GM23248 (cell line): ENCODE measurements at regions not wholly inside any gene's neighbourhood (a gene's known extent, or its start where the extent isn't known, plus 50 kb on each side); places are given as distances from the start of the nearest gene placed in this dataset.
A peak's percentile ranks its signal among the peaks of the same experiment; 100 is the strongest.

Experiments
- DNase-seq: peaks from one replicate; pipeline ENCODE4 v3.0.0-alpha.2; 2015
- H2AFZ ChIP-seq: fragments of 200-600 bp; sonication (generic); 2 replicates; pipeline ENCODE4 v1.6.1; 2016; ENCODE audit warnings: antibody characterized with exemption
- H3F3A ChIP-seq: fragments of 200-600 bp; sonication (generic); 2 replicates; pipeline ENCODE4 v1.6.1; 2016; ENCODE audit warnings: mild to moderate bottlenecking, antibody characterized with exemption, mixed run types; ENCODE audit not compliant: insufficient read depth
- H3K27ac ChIP-seq: fragments of 200-600 bp; sonication (generic); 2 replicates; pipeline ENCODE4 v1.5.1; 2016; ENCODE audit warnings: mild to moderate bottlenecking
- H3K27me3 ChIP-seq: fragments of 200-600 bp; sonication (generic); replicated peaks from 2 replicates; pipeline ENCODE4 v1.6.1; 2016; ENCODE audit warnings: mild to moderate bottlenecking; ENCODE audit not compliant: insufficient read depth
- H3K36me3 ChIP-seq: fragments of 200-600 bp; sonication (generic); 2 replicates; pipeline ENCODE4 v1.6.1; 2016; ENCODE audit warnings: low read depth, mild to moderate bottlenecking
- H3K4me1 ChIP-seq: fragments of 200-600 bp; sonication (generic); 2 replicates; pipeline ENCODE4 v1.6.1; 2016; ENCODE audit warnings: mild to moderate bottlenecking; ENCODE audit not compliant: insufficient read depth
- H3K4me2 ChIP-seq: fragments of 200-600 bp; sonication (generic); one replicate; pipeline ENCODE4 v1.6.1; 2016; ENCODE audit warnings: mild to moderate bottlenecking; ENCODE audit not compliant: unreplicated experiment
- H3K4me3 ChIP-seq: fragments of 200-600 bp; sonication (generic); 2 replicates; pipeline ENCODE4 v1.5.1; 2016; ENCODE audit warnings: mild to moderate bottlenecking
- H3K79me2 ChIP-seq: fragments of 200-600 bp; sonication (generic); 2 replicates; pipeline ENCODE4 v1.6.1; 2016; ENCODE audit warnings: mild to moderate bottlenecking; ENCODE audit not compliant: insufficient read depth
- H3K9ac ChIP-seq: fragments of 200-600 bp; sonication (generic); 2 replicates; pipeline ENCODE4 v1.6.1; 2016; ENCODE audit warnings: mild to moderate bottlenecking
- H3K9me2 ChIP-seq: fragments of 200-600 bp; sonication (generic); 2 replicates; pipeline ENCODE4 v1.6.1; 2016; ENCODE audit warnings: mixed run types, mild to moderate bottlenecking, moderate library complexity; ENCODE audit not compliant: insufficient read depth
- H3K9me3 ChIP-seq: fragments of 200-600 bp; sonication (generic); one replicate; pipeline ENCODE4 v1.6.1; 2017; ENCODE audit warnings: low read depth
- H4K20me1 ChIP-seq: fragments of 200-600 bp; sonication (generic); 2 replicates; pipeline ENCODE4 v1.6.0; 2016; ENCODE audit not compliant: insufficient read depth
- EZH2 ChIP-seq: fragments of 200-600 bp; sonication (generic); IDR thresholded peaks from 2 replicates; pipeline ENCODE4 v1.6.1; 2018; ENCODE audit warnings: antibody characterized with exemption, mild to moderate bottlenecking; ENCODE audit not compliant: insufficient read depth, poor library complexity, severe bottlenecking
- EZH2phosphoT487 ChIP-seq: fragments of 200-600 bp; sonication (generic); IDR thresholded peaks from 2 replicates; pipeline ENCODE4 v1.6.1; 2018; ENCODE audit warnings: antibody characterized with exemption, moderate library complexity, mild to moderate bottlenecking, low read depth; ENCODE audit not compliant: insufficient read depth
- WGBS, 2 experiments: methylation state at CpG; one replicate each; pipeline ENCODE4 v1.1.6; 2015 to 2017; ENCODE audit warnings: low lambda C conversion rate in 2 of 2, low coverage in 1 of 2; ENCODE audit errors: missing lambda C conversion rate in 2 of 2; 5-methylcytosine and 5-hydroxymethylcytosine counted together
- in situ Hi-C: fragments of 300-500 bp; cut with MboI; formaldehyde crosslinking; loops from 2 replicates; pipeline ENCODE4 v1.15.0; 2020

- DNase-seq, result no peak
- Histone ChIP-seq H3K27ac (no peak overlapping the region), H3K9me3 (no peaks in the 10 kb centered on the region), H3K4me1 (peaks cover 13% of the 10 kb centered on the region; the same call in 1 of the 2 replicates), H3K27me3 (no peaks in the 10 kb centered on the region), H3K79me2 (no peaks in the 10 kb centered on the region), H3K9ac (no peak overlapping the region), H3F3A (peaks cover 8% of the 10 kb centered on the region), H3K36me3 (no peaks in the 10 kb centered on the region), H3K4me2 (no peak overlapping the region), H3K4me3 (no peak overlapping the region), H2AFZ (no peak overlapping the region), H4K20me1 (no peaks in the 10 kb centered on the region), H3K9me2 (no peaks in the 10 kb centered on the region)
- TF ChIP-seq EZH2 (no peak), EZH2phosphoT487 (no peak)
- in situ Hi-C loops, result no loop called here
- 94 to 95% methylated on average over 8 of the region's 8 CpGs for WGBS, 2 experiments
Observed at GRCh38 chrX:16476009-16476408, 173.9 kb upstream of the S100G start.

- in situ Hi-C loops, result no loop called here
- H3K9me3 ChIP-seq, result no peaks in the 10 kb centered on the region
- H3K4me2 ChIP-seq, result no peak overlapping the region
- H3K36me3 ChIP-seq, result no peaks in the 10 kb centered on the region
- no peaks in the 10 kb centered on the region for H4K20me1 ChIP-seq
- no peak overlapping the region for H3K4me3 ChIP-seq
- no peak overlapping the region for H3K9ac ChIP-seq
- DNase-seq, result no peak
- peaks cover 13% of the 10 kb centered on the region; the same call in 1 of the 2 replicates for H3K4me1 ChIP-seq
- no peak overlapping the region for H2AFZ ChIP-seq
- no peaks in the 10 kb centered on the region for H3K79me2 ChIP-seq
- WGBS, 2 experiments, result 50 to 75% methylated on average over 2 of the region's 2 CpGs
- H3F3A ChIP-seq, result peaks cover 8% of the 10 kb centered on the region
- no peaks in the 10 kb centered on the region for H3K9me2 ChIP-seq
- H3K27me3 ChIP-seq, result no peaks in the 10 kb centered on the region
- no peak for TF ChIP-seq EZH2phosphoT487
- TF ChIP-seq EZH2, result no peak
- H3K27ac ChIP-seq, result no peak overlapping the region
Observed at GRCh38 chrX:16476692-16477091, 173.3 kb upstream of the S100G start.

- H3K9ac ChIP-seq, result no peak overlapping the region
- DNase-seq, result peak; percentile 68
- H3K79me2 ChIP-seq, result no peaks in the 10 kb centered on the region
- H3K4me2 ChIP-seq, result peak overlapping the region; percentile 43
- H3K9me3 ChIP-seq, result no peaks in the 10 kb centered on the region
- no peaks in the 10 kb centered on the region for H3K27me3 ChIP-seq
- H3K36me3 ChIP-seq, result no peaks in the 10 kb centered on the region
- H2AFZ ChIP-seq, result no peak overlapping the region
- in situ Hi-C loops, result no loop called here
- H4K20me1 ChIP-seq, result no peaks in the 10 kb centered on the region
- peak overlapping the region; percentile 23 for H3K4me3 ChIP-seq
- no peaks in the 10 kb centered on the region for H3K9me2 ChIP-seq
- peaks cover 17% of the 10 kb centered on the region for H3F3A ChIP-seq
- H3K4me1 ChIP-seq, result peaks cover 19% of the 10 kb centered on the region; the same call in 1 of the 2 replicates
- peak overlapping the region; percentile 58 for H3K27ac ChIP-seq
- TF ChIP-seq EZH2 (no peak), EZH2phosphoT487 (no peak)
- WGBS, 2 experiments, result 32 to 34% methylated on average over 5 of the region's 5 CpGs
Observed at GRCh38 chrX:16479206-16479869, 170.6 kb upstream of the S100G start.

- Histone ChIP-seq H3K4me1 (peaks cover 25% of the 10 kb centered on the region), H3K4me3 (no peak overlapping the region), H3K27me3 (no peaks in the 10 kb centered on the region), H3K36me3 (no peaks in the 10 kb centered on the region), H3K4me2 (peak overlapping the region; percentile 43), H3K9ac (no peak overlapping the region), H2AFZ (no peak overlapping the region), H3K9me2 (no peaks in the 10 kb centered on the region), H3F3A (peaks cover 22% of the 10 kb centered on the region), H3K9me3 (no peaks in the 10 kb centered on the region), H3K79me2 (no peaks in the 10 kb centered on the region), H4K20me1 (no peaks in the 10 kb centered on the region), H3K27ac (no peak overlapping the region; the same call in 1 of the 2 replicates)
- WGBS, 2 experiments, result 92 to 98% methylated on average over 4 of the region's 4 CpGs
- in situ Hi-C loops, result no loop called here
- DNase-seq, result peak; percentile 14
- TF ChIP-seq EZH2phosphoT487 (no peak), EZH2 (no peak)
Observed at GRCh38 chrX:16480049-16480448, 169.9 kb upstream of the S100G start.
